ENCODE measurements at regions not wholly inside any gene's neighbourhood (a gene's known extent, or its start where the extent isn't known, plus 50 kb on each side); places are given as distances from the start of the nearest gene placed in this dataset.

DNA sequence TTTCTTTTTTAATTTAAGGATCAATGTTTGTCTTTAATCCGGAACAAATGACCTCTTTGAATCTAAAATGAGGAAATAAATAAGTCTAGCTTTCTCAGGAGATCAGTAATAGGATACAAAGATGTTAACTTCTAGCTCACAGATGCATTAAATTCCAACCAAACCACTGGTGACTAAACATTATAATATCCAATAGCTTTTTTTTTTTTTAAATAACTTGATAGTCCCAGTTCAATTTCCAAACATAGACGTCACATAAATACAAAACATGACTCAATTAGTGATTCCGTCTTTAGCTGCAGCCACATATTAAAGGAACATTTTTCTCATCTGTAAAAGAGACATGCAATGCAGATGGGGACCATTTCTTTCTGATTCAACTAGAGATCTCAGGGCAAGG, 390.5 kb upstream of the PCDH9 start:
- H3K27ac ChIP-seq (ENCODE audit: low read depth in 1 of 2, low read length in 2 of 2) = no peak overlapping the region
- no peak overlapping the region for H3K9ac ChIP-seq (ENCODE audit: low read depth in 1 of 2, low read length in 2 of 2)
- no peaks in the 10 kb centered on the region for H3K27me3 ChIP-seq (ENCODE audit: control insufficient read depth in 4 of 4, insufficient read depth in 4 of 4, low read length in 3 of 4)
- no peak for TF ChIP-seq EGR1 (IDR thresholded peaks at IDR 0.05; ENCODE audit: low read depth in 2 of 2)
- no peak for TF ChIP-seq NR2F2 (IDR thresholded peaks at IDR 0.05)
- TF ChIP-seq FOXA1 (IDR thresholded peaks at IDR 0.05) = no peak
- TF ChIP-seq, protein P1, sequence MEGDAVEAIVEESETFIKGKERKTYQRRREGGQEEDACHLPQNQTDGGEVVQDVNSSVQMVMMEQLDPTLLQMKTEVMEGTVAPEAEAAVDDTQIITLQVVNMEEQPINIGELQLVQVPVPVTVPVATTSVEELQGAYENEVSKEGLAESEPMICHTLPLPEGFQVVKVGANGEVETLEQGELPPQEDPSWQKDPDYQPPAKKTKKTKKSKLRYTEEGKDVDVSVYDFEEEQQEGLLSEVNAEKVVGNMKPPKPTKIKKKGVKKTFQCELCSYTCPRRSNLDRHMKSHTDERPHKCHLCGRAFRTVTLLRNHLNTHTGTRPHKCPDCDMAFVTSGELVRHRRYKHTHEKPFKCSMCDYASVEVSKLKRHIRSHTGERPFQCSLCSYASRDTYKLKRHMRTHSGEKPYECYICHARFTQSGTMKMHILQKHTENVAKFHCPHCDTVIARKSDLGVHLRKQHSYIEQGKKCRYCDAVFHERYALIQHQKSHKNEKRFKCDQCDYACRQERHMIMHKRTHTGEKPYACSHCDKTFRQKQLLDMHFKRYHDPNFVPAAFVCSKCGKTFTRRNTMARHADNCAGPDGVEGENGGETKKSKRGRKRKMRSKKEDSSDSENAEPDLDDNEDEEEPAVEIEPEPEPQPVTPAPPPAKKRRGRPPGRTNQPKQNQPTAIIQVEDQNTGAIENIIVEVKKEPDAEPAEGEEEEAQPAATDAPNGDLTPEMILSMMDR (IDR thresholded peaks at IDR 0.05; ENCODE audit: low read depth, low read length, missing input control) = no peak
- TF ChIP-seq, protein P2, sequence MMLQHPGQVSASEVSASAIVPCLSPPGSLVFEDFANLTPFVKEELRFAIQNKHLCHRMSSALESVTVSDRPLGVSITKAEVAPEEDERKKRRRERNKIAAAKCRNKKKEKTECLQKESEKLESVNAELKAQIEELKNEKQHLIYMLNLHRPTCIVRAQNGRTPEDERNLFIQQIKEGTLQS (IDR thresholded peaks at IDR 0.05) = no peak
- TF ChIP-seq ZBTB33 (IDR thresholded peaks at IDR 0.05) = no peak
- TF ChIP-seq HNF4G (IDR thresholded peaks at IDR 0.05) = no peak
- no peak for TF ChIP-seq YY1 (IDR thresholded peaks at IDR 0.05)
- no peaks in the 10 kb centered on the region for H3K4me1 ChIP-seq (ENCODE audit: control insufficient read depth in 4 of 4, insufficient read depth in 4 of 4, low read length in 3 of 4)
- H3K9me3 ChIP-seq (ENCODE audit: control insufficient read depth in 4 of 4, low read length in 3 of 4) = no peaks in the 10 kb centered on the region
- 73% methylated on average over 3 of the region's 3 CpGs for WGBS
- no peaks in the 10 kb centered on the region for H3K36me3 ChIP-seq (ENCODE audit: control insufficient read depth in 4 of 4, insufficient read depth in 3 of 4, low read depth in 1 of 4, low read length in 3 of 4)
- H3K4me3 ChIP-seq (ENCODE audit: low read depth in 1 of 3, low read length in 3 of 3) = no peak overlapping the region
- no peak for DNase-seq (ENCODE audit: low spot score)

DNA sequence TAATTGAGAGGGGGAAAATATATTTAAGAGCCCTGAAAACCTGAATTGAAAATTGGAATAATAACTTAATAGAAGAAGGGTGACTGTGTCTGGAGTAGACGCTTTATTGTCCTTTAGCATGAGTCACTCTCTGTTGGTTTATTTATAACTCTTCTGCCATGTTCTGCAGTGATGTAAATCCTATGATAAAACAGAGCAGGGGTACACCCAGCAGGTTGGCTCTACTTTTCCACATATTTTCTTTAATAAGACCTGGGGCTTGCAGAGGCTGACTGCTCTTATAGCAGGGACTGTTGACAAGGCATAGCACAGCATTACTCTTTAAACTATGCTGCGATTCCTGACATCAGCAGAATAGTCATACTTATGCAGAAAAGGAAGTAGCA, 389.9 kb upstream of the PCDH9 start:
- Histone ChIP-seq H3K27ac (ENCODE audit: low read depth in 1 of 2, low read length in 2 of 2) (no peak overlapping the region), H3K4me3 (ENCODE audit: low read depth in 1 of 3, low read length in 3 of 3) (no peak overlapping the region), H3K9me3 (ENCODE audit: control insufficient read depth in 4 of 4, low read length in 3 of 4) (no peaks in the 10 kb centered on the region), H3K9ac (ENCODE audit: low read depth in 1 of 2, low read length in 2 of 2) (no peak overlapping the region), H3K4me1 (ENCODE audit: control insufficient read depth in 4 of 4, insufficient read depth in 4 of 4, low read length in 3 of 4) (no peaks in the 10 kb centered on the region), H3K36me3 (ENCODE audit: control insufficient read depth in 4 of 4, insufficient read depth in 3 of 4, low read depth in 1 of 4, low read length in 3 of 4) (no peaks in the 10 kb centered on the region), H3K27me3 (ENCODE audit: control insufficient read depth in 4 of 4, insufficient read depth in 4 of 4, low read length in 3 of 4) (no peaks in the 10 kb centered on the region)
- TF ChIP-seq JUND (IDR thresholded peaks at IDR 0.05) = no peak
- TF ChIP-seq RAD21 (IDR thresholded peaks at IDR 0.05) = no peak
- no peak for TF ChIP-seq HNF4G (IDR thresholded peaks at IDR 0.05)
- DNase-seq (ENCODE audit: low spot score) = no peak
- 64% methylated on average over 2 of the region's 2 CpGs for WGBS

- H3K4me1 ChIP-seq (ENCODE audit: control insufficient read depth in 4 of 4, insufficient read depth in 4 of 4, low read length in 3 of 4) = no peaks in the 10 kb centered on the region
- no peak overlapping the region for H3K4me3 ChIP-seq (ENCODE audit: low read depth in 1 of 3, low read length in 3 of 3)
- no peak overlapping the region for H3K9ac ChIP-seq (ENCODE audit: low read depth in 1 of 2, low read length in 2 of 2)
- no peaks in the 10 kb centered on the region for H3K36me3 ChIP-seq (ENCODE audit: control insufficient read depth in 4 of 4, insufficient read depth in 3 of 4, low read depth in 1 of 4, low read length in 3 of 4)
- H3K27me3 ChIP-seq (ENCODE audit: control insufficient read depth in 4 of 4, insufficient read depth in 4 of 4, low read length in 3 of 4) = no peaks in the 10 kb centered on the region
- H3K9me3 ChIP-seq (ENCODE audit: control insufficient read depth in 4 of 4, low read length in 3 of 4) = no peaks in the 10 kb centered on the region
- DNase-seq (ENCODE audit: low spot score) = no peak
- no peak overlapping the region for H3K27ac ChIP-seq (ENCODE audit: low read depth in 1 of 2, low read length in 2 of 2)
- TF ChIP-seq HNF4G (IDR thresholded peaks at IDR 0.05) = no peak
- TF ChIP-seq RAD21 (IDR thresholded peaks at IDR 0.05) = no peak
- TF ChIP-seq EGR1 (IDR thresholded peaks at IDR 0.05; ENCODE audit: low read depth in 2 of 2) = no peak
- no peak for TF ChIP-seq RXRA (IDR thresholded peaks at IDR 0.05)
- TF ChIP-seq, protein P1 (IDR thresholded peaks at IDR 0.05; ENCODE audit: low read depth, low read length, missing input control) = no peak
Observed at GRCh38 chr13:67619351-67619994, 389.3 kb upstream of the PCDH9 start.
